ENCODE measurements at regions not wholly inside any gene's neighbourhood (a gene's known extent, or its start where the extent isn't known, plus 50 kb on each side); places are given as distances from the start of the nearest gene placed in this dataset.

- TF ChIP-seq, protein P1, sequence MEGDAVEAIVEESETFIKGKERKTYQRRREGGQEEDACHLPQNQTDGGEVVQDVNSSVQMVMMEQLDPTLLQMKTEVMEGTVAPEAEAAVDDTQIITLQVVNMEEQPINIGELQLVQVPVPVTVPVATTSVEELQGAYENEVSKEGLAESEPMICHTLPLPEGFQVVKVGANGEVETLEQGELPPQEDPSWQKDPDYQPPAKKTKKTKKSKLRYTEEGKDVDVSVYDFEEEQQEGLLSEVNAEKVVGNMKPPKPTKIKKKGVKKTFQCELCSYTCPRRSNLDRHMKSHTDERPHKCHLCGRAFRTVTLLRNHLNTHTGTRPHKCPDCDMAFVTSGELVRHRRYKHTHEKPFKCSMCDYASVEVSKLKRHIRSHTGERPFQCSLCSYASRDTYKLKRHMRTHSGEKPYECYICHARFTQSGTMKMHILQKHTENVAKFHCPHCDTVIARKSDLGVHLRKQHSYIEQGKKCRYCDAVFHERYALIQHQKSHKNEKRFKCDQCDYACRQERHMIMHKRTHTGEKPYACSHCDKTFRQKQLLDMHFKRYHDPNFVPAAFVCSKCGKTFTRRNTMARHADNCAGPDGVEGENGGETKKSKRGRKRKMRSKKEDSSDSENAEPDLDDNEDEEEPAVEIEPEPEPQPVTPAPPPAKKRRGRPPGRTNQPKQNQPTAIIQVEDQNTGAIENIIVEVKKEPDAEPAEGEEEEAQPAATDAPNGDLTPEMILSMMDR (IDR thresholded peaks at IDR 0.05; ENCODE audit: borderline replicate concordance, extremely low read depth, low read length, poor library complexity, severe bottlenecking), result no peak
- TF ChIP-seq EZH2 (IDR thresholded peaks at IDR 0.05; ENCODE audit: borderline replicate concordance, low read depth, low read length, severe bottlenecking), result no peak
Measured at GRCh38 chr7:33798686-33799325, 106.5 kb upstream of the BMPER start.
